ENCODE measurements at regions not wholly inside any gene's neighbourhood (a gene's known extent, or its start where the extent isn't known, plus 50 kb on each side); places are given as distances from the start of the nearest gene placed in this dataset.

DNA sequence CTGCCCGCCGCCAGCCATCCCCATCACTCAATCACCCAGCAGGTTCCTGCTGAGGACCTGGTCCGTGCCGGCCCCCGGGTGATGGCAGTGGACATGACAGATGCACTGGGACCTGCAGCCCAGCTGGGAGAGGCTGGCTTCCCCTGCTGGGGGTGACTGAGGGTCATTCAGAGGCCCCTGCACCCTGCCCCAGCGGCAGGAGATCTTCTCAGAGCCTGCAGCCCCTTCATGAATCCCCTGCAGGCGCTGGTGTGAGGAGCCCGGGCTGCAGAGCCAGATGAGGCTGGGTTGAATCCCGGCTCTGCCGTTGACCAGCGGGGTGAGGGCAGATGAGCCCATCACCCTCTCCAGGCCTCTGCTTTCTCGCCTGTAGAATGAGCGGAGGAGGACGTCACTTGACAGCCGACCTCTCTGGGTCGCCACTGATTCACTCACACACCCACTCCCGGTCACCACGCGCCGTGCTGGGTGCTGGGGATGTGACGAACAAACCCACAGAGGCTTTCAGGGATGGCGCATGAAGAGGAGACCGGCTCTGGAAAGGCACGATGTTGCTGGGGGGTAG, 95.2 kb upstream of the CIBAR2 start:
- TF ChIP-seq, protein P1, sequence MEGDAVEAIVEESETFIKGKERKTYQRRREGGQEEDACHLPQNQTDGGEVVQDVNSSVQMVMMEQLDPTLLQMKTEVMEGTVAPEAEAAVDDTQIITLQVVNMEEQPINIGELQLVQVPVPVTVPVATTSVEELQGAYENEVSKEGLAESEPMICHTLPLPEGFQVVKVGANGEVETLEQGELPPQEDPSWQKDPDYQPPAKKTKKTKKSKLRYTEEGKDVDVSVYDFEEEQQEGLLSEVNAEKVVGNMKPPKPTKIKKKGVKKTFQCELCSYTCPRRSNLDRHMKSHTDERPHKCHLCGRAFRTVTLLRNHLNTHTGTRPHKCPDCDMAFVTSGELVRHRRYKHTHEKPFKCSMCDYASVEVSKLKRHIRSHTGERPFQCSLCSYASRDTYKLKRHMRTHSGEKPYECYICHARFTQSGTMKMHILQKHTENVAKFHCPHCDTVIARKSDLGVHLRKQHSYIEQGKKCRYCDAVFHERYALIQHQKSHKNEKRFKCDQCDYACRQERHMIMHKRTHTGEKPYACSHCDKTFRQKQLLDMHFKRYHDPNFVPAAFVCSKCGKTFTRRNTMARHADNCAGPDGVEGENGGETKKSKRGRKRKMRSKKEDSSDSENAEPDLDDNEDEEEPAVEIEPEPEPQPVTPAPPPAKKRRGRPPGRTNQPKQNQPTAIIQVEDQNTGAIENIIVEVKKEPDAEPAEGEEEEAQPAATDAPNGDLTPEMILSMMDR (IDR thresholded peaks at IDR 0.05; ENCODE audit: poor library complexity, severe bottlenecking): no peak
- no peak for TF ChIP-seq SMC3 (conservative IDR thresholded peaks at IDR 0.05; ENCODE audit: poor library complexity)
- no peak for TF ChIP-seq EZH2 (IDR thresholded peaks at IDR 0.05; ENCODE audit: borderline replicate concordance, insufficient read depth, low read length, poor library complexity, severe bottlenecking)
- TF ChIP-seq, protein P2, sequence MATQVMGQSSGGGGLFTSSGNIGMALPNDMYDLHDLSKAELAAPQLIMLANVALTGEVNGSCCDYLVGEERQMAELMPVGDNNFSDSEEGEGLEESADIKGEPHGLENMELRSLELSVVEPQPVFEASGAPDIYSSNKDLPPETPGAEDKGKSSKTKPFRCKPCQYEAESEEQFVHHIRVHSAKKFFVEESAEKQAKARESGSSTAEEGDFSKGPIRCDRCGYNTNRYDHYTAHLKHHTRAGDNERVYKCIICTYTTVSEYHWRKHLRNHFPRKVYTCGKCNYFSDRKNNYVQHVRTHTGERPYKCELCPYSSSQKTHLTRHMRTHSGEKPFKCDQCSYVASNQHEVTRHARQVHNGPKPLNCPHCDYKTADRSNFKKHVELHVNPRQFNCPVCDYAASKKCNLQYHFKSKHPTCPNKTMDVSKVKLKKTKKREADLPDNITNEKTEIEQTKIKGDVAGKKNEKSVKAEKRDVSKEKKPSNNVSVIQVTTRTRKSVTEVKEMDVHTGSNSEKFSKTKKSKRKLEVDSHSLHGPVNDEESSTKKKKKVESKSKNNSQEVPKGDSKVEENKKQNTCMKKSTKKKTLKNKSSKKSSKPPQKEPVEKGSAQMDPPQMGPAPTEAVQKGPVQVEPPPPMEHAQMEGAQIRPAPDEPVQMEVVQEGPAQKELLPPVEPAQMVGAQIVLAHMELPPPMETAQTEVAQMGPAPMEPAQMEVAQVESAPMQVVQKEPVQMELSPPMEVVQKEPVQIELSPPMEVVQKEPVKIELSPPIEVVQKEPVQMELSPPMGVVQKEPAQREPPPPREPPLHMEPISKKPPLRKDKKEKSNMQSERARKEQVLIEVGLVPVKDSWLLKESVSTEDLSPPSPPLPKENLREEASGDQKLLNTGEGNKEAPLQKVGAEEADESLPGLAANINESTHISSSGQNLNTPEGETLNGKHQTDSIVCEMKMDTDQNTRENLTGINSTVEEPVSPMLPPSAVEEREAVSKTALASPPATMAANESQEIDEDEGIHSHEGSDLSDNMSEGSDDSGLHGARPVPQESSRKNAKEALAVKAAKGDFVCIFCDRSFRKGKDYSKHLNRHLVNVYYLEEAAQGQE (IDR thresholded peaks at IDR 0.05; ENCODE audit: borderline replicate concordance): no peak
